ENCODE measurements at regions not wholly inside any gene's neighbourhood (a gene's known extent, or its start where the extent isn't known, plus 50 kb on each side); places are given as distances from the start of the nearest gene placed in this dataset.

DNA sequence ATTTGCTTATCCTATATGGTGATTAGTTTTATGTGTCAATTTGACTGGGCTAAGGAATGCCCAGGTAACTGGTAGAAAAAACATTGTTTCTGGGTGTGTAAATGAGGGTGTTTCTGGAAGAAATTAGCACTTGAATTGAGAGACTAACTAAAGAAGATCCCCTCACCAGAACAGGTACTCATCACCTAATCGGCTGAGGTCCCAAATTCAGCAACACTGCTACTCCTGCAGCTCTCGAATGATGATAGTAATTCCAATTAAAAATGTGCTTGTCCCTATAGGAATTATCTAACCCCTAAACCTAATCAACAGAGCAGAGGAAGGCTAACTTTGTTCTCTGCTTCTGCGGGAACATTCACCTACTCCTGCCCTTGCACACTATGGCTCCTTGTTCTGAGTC, 464.5 kb upstream of the CHST9 start:
- H2AFZ ChIP-seq (ENCODE audit: low read depth, low read length) = no peak overlapping the region
- no peak overlapping the region for H3K4me3 ChIP-seq (replicated peaks in 1 of 3; ENCODE audit: insufficient read depth in 1 of 3, low read depth in 1 of 3, low read length in 3 of 3)
- no peak for DNase-seq (ENCODE audit: low read depth, low spot score)
- no peaks in the 10 kb centered on the region for H3K36me3 ChIP-seq (ENCODE audit: control insufficient read depth in 2 of 2, extremely low read depth in 1 of 2, insufficient read depth in 2 of 2, low read length in 2 of 2)
- CTCF ChIA-PET = interaction anchor here (1.2 kb wide), 1 partner anchor 100 kb away, joined by 5 read pairs; no protein-coding TSS in a partner anchor
- H3K9ac ChIP-seq (replicated peaks; ENCODE audit: extremely low read depth, insufficient read depth, low read length) = no peak overlapping the region
- no peaks in the 10 kb centered on the region for H3K4me1 ChIP-seq (ENCODE audit: control insufficient read depth, extremely low read depth, insufficient read depth, low read length)
- TF ChIP-seq JUN (IDR thresholded peaks at IDR 0.05; ENCODE audit: borderline replicate concordance, insufficient read depth, insufficient read length, low read depth) (no peak), EZH2 (IDR thresholded peaks at IDR 0.05; ENCODE audit: borderline replicate concordance, low read depth, low read length, severe bottlenecking) (no peak), POLR2AphosphoS5 (IDR thresholded peaks at IDR 0.05; ENCODE audit: insufficient read depth, low read depth, low read length) (no peak), CTCF (IDR thresholded peaks at IDR 0.05; ENCODE audit: extremely low read depth in 1 of 2, insufficient read depth in 1 of 2, low read depth in 1 of 2, low read length in 2 of 2) (no peak), FOS (IDR thresholded peaks at IDR 0.05; ENCODE audit: borderline replicate concordance, insufficient read depth, low read length) (no peak), MYC (IDR thresholded peaks at IDR 0.05; ENCODE audit: low read depth, low read length) (no peak), GATA2 (IDR thresholded peaks at IDR 0.05; ENCODE audit: insufficient read depth, insufficient read length, low read depth, low read length) (no peak), POLR2A (IDR thresholded peaks at IDR 0.05; ENCODE audit: low read depth, low read length) (no peak)
- TF ChIP-seq, protein P1, sequence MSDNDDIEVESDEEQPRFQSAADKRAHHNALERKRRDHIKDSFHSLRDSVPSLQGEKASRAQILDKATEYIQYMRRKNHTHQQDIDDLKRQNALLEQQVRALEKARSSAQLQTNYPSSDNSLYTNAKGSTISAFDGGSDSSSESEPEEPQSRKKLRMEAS (IDR thresholded peaks at IDR 0.05; ENCODE audit: insufficient read depth, insufficient read length) = no peak
- intact Hi-C loops (cut with micrococcal nuclease) = no loop called here
- H3K27me3 ChIP-seq (ENCODE audit: control insufficient read depth in 2 of 2, insufficient read depth in 2 of 2, low read length in 2 of 2) = no peaks in the 10 kb centered on the region
- BruUV-seq (replicated peaks) = no TSS peak
- no peak for FAIRE-seq
- H4K20me1 ChIP-seq (replicated peaks; ENCODE audit: control insufficient read depth, extremely low read depth, insufficient read depth, low read length) = no peaks in the 10 kb centered on the region
- no peak overlapping the region for H3K4me2 ChIP-seq (ENCODE audit: insufficient read depth, low read length)
- dilution Hi-C loops (cut with MboI; ENCODE audit: extremely low pct_ligation_motif_present, low sequenced_read_pairs) = no loop called here
- H3K9me3 ChIP-seq (replicated peaks; ENCODE audit: control insufficient read depth, insufficient read depth, low read length) = no peaks in the 10 kb centered on the region
- no peak overlapping the region for H3K27ac ChIP-seq (ENCODE audit: insufficient read depth, low read depth, low read length)
- no peaks in the 10 kb centered on the region for H3K79me2 ChIP-seq (ENCODE audit: control insufficient read depth, insufficient read depth, low read length)
- POLR2A ChIA-PET = no interaction called here
- H3K9me1 ChIP-seq (replicated peaks; ENCODE audit: control insufficient read depth, extremely low read depth, insufficient read depth, low read length) = no peaks in the 10 kb centered on the region
